ENCODE measurements at regions not wholly inside any gene's neighbourhood (a gene's known extent, or its start where the extent isn't known, plus 50 kb on each side); places are given as distances from the start of the nearest gene placed in this dataset.

DNA sequence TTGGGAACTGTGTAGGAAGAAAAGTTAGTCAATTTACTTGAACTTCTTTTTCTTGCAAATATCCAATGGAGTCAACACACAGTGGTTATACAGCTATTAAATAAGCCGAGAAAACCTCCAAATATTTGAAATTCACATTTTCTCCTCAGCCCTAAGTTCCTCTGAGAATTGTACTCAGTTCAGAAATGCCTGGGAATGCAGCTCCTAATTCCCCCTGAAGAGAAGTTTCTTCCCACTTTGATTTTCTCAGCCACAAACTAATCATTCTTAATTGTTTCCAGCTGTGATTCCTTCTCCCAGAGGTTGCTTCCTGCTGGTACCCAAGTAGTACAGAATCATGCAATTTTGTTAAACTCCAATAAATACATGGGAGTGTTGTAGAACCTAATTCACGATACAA lies 246.1 kb upstream of the MIR17HG start:
- DNase-seq, result no peak

DNA sequence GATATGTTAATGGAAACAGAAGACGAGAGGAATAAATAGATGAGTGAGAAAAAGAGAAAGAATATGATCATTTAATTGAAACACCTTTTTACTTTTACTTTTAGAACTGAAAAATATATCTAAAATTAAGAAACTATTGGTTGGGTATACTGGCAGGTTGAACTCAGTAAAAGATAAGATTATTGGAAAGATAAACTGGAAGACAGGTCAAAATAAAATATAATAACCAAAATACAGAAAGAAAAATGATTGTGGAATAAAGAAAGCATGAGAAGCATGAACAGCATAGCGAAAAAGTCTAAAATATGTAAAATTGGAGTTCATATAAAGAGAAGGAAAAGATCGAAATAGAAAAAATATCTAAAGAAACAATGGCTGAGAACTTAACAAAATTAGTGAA lies 242.2 kb upstream of the MIR17HG start:
- no peak for DNase-seq

- no peak for DNase-seq
Measured at GRCh38 chr13:91106565-91106964, 240.9 kb upstream of the MIR17HG start.

- DNase-seq, result no peak
Measured at GRCh38 chr13:91108315-91108714, 239.2 kb upstream of the MIR17HG start.

DNA sequence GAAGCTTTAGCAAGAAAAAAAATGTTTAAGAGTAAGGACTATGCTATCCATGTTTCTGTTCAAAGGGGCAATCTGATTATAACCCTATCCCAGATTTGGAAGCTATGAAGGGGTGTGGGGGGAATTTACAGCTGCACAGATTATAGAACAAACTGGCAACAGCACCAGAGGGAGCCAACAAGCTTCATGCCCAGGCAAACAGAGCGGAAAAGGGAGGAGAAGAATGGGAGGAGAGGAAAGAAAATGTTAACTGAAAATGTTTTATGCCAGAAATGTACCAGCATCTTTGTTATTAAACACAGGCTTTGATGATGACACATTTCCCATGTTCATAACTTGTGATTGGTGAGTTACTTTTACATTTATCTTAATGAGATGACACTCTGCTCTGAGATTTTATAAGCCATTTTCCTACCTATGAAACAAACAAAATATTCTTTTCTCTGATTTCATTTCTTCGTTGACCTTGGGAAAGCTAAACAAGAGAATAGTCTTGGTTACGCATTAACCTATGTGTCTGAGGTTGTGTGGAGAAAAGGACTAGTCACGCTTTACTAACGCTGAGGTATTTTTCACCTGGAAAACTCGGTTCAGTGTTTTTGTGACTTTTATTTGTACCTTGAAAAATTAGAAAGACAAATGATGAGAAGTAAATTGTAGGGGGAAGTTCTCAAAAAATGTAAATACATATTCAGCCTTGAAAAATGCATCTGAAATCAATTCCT lies 235.8 kb upstream of the MIR17HG start:
- DNase-seq, result no peak

DNA sequence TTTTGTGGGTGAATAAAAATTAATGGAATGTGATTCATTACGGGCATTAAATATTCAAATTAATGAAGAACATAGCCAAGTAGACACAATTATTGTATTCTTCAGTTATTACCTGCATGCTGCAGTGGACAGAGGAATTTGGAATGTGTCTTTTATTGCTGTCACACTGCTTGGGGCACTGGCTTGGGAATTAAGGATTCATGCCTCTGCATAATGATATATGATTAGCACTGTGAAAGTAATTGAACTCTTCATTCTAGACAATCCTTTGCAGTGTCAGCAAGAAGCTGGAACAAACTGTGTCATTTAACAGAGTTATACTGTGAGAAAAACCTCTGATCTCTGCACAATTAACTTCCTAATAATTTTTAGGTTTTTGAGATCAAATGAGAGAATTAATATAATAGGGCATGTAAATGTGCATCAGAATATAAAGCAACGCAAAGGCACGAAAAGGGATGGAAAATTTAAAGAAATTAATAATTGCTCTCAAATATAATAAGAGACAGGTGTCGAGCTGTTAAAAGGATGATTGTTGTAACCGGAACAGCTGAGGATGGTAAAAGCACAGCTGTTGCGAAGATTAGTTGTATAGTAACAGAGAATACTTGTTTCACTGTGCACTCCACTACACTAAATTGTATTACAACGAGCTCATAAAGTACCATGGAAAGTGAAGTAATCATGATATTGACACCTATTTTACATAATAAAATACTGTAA lies 235.1 kb upstream of the MIR17HG start:
- no peak for DNase-seq

GRCh38 chr13:91112924-91113277 lies 234.6 kb upstream of the MIR17HG start:
- DNase-seq, result no peak

- no peak for DNase-seq
Measured at GRCh38 chr13:91115776-91116175, 231.7 kb upstream of the MIR17HG start.

GRCh38 chr13:91117351-91117750 lies 230.1 kb upstream of the MIR17HG start:
- no peak for DNase-seq

DNA sequence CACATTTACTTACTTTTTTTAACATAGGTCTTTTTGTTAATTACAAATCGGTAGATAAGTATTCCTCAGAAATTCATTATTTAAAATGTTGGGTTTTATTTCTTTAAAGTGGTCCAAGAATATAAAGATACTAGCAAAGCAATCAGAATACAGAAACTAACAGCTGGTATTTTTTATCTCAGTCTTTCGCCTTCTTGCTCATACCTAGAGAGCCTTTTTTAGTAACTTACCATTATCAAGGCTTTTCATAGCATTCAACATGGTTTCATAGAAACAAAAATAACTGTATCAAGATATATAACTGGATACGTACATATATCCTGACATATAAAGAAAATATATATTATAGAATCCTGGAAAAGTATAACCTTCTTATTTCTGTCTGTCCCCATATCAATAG lies 227.8 kb upstream of the MIR17HG start:
- DNase-seq, result no peak

- DNase-seq, result no peak
Measured at GRCh38 chr13:91122766-91123165, 224.7 kb upstream of the MIR17HG start.

DNA sequence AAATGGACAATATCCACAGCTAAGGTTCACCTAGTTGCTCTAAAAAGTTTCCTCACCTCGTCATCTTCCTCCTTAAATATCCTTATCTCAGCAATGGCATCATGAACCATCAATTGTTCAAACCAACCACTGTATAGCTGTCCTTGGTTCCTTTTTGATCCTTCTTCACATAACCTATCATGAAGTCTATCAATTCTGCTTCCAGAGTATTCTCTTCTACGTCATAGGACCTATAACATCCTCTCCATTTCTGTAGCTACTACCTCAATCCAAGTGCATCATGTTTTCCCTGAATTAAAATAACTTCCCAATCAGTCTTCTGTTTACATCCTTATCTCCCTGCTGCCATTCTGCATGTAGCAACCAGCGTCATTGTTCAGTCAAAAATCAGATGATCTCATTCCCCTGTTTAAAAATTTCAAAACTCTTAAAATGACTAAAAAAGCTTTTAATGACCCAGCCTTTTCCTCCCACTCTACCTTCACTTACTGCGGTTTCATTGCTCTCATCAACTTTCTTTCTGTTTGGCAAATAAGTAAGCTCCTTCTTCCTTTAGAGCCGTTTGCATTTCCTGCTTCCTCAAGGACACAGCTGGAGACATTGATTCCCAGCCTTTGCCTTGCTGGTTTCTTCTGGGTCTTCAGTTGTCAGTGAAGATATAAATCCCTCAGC lies 223.9 kb upstream of the MIR17HG start:
- no peak for DNase-seq

- no peak for DNase-seq
Measured at GRCh38 chr13:91126806-91127205, 220.7 kb upstream of the MIR17HG start.

DNA sequence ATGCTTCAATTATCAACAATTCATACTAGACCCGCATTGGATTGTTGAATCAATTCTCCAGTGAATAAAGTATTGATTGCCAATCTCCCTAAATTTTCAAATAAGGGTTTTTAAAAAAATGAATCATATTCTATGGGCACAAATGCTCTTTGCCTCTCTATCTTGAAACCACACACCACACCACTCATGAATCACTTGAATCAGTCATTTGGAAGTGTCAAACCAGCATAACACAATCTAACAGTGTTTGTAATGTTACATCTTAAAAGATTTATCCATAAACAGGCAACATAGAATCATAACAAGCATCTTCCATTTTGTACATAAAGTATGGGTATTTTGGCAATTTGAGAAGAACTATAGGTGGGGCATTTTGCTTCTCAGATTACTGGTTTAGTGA lies 219.5 kb upstream of the MIR17HG start:
- DNase-seq, result no peak

GRCh38 chr13:91132381-91132780 lies 215.1 kb upstream of the MIR17HG start:
- DNase-seq, result no peak

DNA sequence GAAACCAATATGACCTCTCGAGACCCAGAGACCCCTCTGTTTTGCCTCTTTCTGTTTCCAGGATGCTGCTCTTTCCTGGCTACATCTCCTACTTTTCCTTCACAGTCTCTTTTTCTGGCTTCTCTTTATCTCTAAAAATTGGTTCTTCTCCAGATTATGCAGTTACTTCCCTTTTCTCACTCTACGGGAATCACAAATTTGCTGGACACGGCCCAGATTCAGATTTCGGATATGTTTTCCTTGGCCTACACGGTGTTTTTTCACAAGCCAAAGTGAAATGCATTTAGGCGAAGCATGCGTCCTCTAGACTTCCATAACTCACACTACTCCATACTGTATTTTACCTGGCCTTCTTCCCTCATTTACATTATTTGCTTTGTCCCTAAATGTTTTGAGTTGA lies 214.7 kb upstream of the MIR17HG start:
- DNase-seq, result no peak

- DNase-seq, result no peak
Measured at GRCh38 chr13:91133941-91134802, 213.3 kb upstream of the MIR17HG start.

DNA sequence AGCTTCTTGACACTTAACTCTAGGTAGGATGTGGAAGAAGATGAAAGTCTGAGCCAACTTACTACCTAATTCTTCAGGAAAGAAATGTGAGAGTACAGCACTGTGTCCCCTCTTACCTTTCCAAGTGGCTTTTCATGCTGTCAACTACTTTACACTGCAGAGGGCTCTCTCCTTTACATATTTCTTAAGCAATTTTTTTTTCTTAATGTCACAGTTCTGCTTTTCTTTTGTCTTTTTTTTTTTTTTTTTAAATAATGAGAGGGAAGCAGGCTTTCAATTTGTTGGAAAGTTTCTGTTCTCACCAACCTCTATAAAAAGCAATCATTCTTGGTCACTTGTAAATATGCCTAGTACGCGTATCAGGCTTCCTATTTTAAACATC lies 212.7 kb upstream of the MIR17HG start:
- DNase-seq, result no peak

DNA sequence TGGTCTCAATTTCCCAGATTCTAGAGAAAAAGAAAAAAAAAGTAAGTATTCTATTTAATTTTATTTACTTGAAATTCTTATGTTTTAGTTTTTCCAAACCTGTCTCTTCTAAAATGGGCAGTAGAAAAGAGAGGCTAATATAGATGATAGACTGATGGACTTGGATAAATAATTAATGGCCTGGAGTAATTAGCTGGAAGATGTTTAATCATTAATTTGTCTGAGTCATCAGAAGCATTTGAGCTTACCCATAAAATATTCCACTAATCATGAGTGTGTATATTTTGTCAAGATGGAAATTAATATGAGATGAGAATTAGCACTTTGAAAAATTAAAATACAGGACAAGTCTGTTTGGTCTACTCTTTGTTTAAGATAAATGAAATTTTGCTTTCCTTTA lies 212.1 kb upstream of the MIR17HG start:
- no peak for DNase-seq

GRCh38 chr13:91135968-91136367 lies 211.5 kb upstream of the MIR17HG start:
- no peak for DNase-seq

GRCh38 chr13:91136806-91137205 lies 210.7 kb upstream of the MIR17HG start:
- DNase-seq, result no peak

- DNase-seq, result no peak
Measured at GRCh38 chr13:91139232-91139631, 208.3 kb upstream of the MIR17HG start.

DNA sequence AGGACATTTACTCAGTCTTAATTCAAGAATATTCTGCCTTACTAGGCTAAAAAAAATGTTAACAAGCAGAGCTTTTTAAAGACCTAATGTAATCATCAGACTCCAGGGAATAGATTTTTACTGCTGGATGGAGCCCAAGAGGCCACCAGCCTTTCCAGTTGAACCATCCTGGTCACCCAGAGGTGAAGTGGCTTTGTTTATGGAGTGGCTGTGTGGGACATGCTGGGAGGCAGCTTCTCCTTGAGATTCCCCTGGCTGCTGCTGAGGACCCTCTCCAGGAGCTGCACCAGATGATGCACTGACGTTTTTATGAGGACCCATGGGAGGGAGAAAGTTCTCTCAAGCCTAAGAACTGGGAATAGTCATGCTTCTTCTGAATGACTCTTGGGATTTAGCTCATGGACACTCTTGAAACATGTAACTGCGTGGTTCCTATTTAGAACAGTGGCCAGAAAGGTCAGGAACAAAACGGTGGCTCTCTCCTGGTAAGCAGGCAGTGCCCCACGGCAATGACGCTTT lies 205.9 kb upstream of the MIR17HG start:
- DNase-seq, result no peak

Measured in activated T-cell treated with anti-CD3 and anti-CD28 coated beads, Interleukin-2, amount 50 U/mL, for 1 hour (primary cell).